ENCODE measurements at regions not wholly inside any gene's neighbourhood (a gene's known extent, or its start where the extent isn't known, plus 50 kb on each side); places are given as distances from the start of the nearest gene placed in this dataset.

DNA sequence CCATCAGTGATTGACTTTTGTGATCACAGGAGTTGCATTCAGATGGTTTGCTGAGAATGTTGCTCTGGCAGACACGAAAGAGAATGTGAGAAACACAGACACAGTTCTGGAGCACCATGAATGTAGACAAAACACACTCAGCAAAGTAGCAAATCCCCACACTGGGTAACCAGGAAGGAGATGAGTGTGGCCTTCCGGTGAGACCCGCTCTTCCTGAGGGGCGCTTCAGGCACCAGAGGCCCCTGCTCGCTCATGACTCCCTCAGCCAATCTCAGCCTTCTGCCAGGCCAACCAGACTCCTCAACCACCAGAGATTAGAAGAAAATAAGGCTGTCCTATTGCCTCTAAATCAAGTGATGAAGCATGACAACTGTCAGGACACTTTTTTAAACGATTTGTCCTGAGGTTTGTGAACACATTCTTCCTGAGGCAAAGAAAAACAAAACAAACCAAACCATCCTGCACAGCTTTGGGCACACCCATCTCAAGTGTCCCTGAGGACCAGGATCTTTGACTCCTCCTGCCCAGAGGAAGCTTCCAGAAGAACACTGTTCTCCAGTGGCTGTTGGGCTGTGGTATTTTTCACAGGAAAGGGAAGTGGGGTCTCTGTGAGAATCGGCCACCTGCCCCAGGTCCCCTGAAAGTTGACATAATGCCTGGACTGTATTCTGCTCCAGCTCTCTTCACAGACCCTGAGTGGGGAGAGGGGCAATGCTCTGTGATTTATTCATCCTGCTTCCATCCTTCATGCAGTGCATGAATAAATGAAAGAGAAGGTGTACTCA, 152.8 kb downstream of the BCL11A start:
- H3K4me3 ChIP-seq: no peak overlapping the region
- intact Hi-C loops (cut with DNase I; ENCODE audit: low total_unique reads): no loop called here
- H3K9me3 ChIP-seq: no peaks in the 10 kb centered on the region
- DNase-seq: no peak
- no peaks in the 10 kb centered on the region for H3K4me1 ChIP-seq
- TF ChIP-seq, protein P1, sequence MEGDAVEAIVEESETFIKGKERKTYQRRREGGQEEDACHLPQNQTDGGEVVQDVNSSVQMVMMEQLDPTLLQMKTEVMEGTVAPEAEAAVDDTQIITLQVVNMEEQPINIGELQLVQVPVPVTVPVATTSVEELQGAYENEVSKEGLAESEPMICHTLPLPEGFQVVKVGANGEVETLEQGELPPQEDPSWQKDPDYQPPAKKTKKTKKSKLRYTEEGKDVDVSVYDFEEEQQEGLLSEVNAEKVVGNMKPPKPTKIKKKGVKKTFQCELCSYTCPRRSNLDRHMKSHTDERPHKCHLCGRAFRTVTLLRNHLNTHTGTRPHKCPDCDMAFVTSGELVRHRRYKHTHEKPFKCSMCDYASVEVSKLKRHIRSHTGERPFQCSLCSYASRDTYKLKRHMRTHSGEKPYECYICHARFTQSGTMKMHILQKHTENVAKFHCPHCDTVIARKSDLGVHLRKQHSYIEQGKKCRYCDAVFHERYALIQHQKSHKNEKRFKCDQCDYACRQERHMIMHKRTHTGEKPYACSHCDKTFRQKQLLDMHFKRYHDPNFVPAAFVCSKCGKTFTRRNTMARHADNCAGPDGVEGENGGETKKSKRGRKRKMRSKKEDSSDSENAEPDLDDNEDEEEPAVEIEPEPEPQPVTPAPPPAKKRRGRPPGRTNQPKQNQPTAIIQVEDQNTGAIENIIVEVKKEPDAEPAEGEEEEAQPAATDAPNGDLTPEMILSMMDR (IDR thresholded peaks at IDR 0.05): no peak
- TF ChIP-seq POLR2A (IDR thresholded peaks at IDR 0.05): no peak
- no peaks in the 10 kb centered on the region for H3K36me3 ChIP-seq
- no peaks in the 10 kb centered on the region for H3K27me3 ChIP-seq
- no peak overlapping the region for H3K27ac ChIP-seq

DNA sequence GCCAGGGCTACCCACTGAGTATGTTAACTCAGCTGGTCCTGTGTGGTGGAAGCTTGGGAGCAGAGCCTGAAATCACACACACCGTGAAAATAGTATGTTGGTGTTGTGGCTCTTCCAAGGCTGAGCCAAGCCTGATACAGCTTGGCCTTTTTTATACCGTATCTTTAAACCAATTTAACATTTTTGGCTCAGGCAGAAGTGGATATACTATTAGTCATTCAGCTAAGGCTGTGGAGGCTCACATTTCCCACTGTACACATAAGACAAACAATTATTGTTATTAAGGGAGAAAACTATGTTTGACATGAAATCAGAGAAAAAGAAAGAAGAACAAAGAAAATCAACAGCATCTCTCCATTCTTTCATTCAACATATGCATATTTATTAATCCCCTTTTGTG, 159.0 kb downstream of the BCL11A start:
- no peak for DNase-seq
- H3K27ac ChIP-seq: no peak overlapping the region
- no peaks in the 10 kb centered on the region for H3K4me1 ChIP-seq
- intact Hi-C loops (cut with DNase I; ENCODE audit: low total_unique reads): no loop called here
- no peaks in the 10 kb centered on the region for H3K9me3 ChIP-seq
- no peaks in the 10 kb centered on the region for H3K36me3 ChIP-seq
- H3K4me3 ChIP-seq: no peak overlapping the region
- no peaks in the 10 kb centered on the region for H3K27me3 ChIP-seq
- TF ChIP-seq, protein P1 (IDR thresholded peaks at IDR 0.05): no peak
- TF ChIP-seq POLR2A (IDR thresholded peaks at IDR 0.05): no peak

DNA sequence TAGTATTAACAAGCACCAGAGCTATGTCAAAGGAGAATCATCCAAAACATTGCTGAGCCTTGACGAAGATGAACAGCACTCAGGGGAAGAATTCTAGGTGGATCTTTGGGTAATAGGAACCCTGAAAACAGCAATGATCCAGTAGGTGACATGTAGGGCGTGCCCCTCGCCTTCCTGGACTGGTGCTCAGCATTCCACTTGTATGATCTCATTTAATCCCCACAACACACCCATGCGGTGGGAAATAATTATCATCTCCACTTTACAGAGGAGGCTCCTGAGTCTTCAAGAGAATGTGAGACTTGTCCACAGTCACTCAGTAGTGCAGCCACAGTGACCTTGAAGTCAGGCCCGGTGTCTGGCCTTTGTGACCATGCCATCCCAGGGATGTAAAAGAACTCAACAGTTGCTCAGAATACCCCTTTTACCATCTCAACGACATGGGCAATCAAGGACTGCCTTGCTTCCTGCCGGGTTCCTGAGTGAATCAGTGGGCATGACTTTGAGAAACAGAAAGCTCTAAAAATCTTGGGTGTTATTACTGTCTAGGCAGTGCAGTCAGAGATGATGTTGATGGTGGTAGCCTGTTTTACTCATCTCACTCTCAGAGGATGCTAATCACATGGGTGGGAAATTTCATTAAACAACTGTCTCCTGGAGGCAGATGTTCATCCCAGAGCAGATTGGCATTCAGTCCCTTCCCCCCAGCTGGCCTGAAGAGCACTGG, 161.6 kb downstream of the BCL11A start:
- no peak overlapping the region for H3K4me3 ChIP-seq
- no peaks in the 10 kb centered on the region for H3K36me3 ChIP-seq
- no peak for TF ChIP-seq POLR2A (IDR thresholded peaks at IDR 0.05)
- TF ChIP-seq, protein P1 (IDR thresholded peaks at IDR 0.05): no peak
- no peak overlapping the region for H3K27ac ChIP-seq
- no peak for DNase-seq
- no peaks in the 10 kb centered on the region for H3K4me1 ChIP-seq
- H3K27me3 ChIP-seq: no peaks in the 10 kb centered on the region
- H3K9me3 ChIP-seq: no peaks in the 10 kb centered on the region
- intact Hi-C loops (cut with DNase I; ENCODE audit: low total_unique reads): no loop called here

DNA sequence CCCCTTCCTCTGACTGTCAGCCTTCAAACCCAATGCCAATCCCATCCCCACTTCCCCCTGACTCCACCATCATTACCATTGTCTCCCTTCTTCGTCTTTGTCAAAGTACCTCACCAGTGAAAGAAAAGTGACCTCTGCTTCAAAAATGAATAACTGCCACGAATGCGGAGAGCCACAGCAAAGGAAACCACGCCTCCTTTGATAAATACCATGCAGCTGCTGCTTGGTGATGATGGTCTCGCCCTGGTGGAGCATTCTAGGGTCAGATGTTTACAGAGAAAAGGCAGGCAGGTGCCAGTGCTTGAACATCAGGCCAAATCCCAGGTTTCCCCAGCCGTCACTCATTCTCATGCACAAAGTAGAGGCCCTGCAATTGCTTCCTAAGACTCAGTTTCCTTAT, 162.2 kb downstream of the BCL11A start:
- intact Hi-C loops (cut with DNase I; ENCODE audit: low total_unique reads): no loop called here
- H3K4me1 ChIP-seq: no peaks in the 10 kb centered on the region
- H3K36me3 ChIP-seq: no peaks in the 10 kb centered on the region
- TF ChIP-seq, protein P1 (IDR thresholded peaks at IDR 0.05): no peak
- TF ChIP-seq POLR2A (IDR thresholded peaks at IDR 0.05): no peak
- H3K4me3 ChIP-seq: no peak overlapping the region
- no peak for DNase-seq
- H3K27ac ChIP-seq: no peak overlapping the region
- no peaks in the 10 kb centered on the region for H3K27me3 ChIP-seq
- H3K9me3 ChIP-seq: no peaks in the 10 kb centered on the region

DNA sequence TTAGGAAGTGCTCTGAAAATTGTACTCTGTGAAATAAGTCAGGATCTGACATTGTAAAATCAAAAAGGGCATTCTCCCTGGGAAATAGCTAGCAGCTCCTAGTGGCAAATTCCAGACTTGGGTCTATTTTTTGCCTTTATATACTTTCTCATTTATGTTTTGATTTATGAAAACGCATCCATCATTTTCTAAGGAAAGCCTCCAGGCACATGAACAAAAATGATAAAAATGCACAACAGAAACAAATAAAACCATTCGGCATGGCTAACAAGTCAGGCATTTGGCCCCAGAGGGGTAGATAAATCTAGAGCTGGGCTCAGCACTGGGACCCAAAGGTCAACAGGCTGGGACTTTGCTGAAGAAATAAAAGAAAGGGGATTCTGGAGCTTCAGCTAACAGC, 167.0 kb downstream of the BCL11A start:
- H3K27ac ChIP-seq: no peak overlapping the region
- H3K9me3 ChIP-seq: no peaks in the 10 kb centered on the region
- no peaks in the 10 kb centered on the region for H3K36me3 ChIP-seq
- H3K4me1 ChIP-seq: no peaks in the 10 kb centered on the region
- no peaks in the 10 kb centered on the region for H3K27me3 ChIP-seq
- DNase-seq: no peak
- intact Hi-C loops (cut with DNase I; ENCODE audit: low total_unique reads): no loop called here
- TF ChIP-seq POLR2A (IDR thresholded peaks at IDR 0.05): no peak
- TF ChIP-seq, protein P1 (IDR thresholded peaks at IDR 0.05): no peak
- no peak overlapping the region for H3K4me3 ChIP-seq
